HG03354 (cell line): ENCODE measurements at regions not wholly inside any gene's neighbourhood (a gene's known extent, or its start where the extent isn't known, plus 50 kb on each side); places are given as distances from the start of the nearest gene placed in this dataset.

Source experiments
- ATAC-seq: cut with Tn5 transposase; IDR thresholded peaks from one replicate; pipeline ENCODE4 v1.9.1; 2021; ENCODE audit warnings: mild to moderate bottlenecking; ENCODE audit not compliant: unreplicated experiment, poor library complexity, severe bottlenecking

GRCh38 chr12:92505254-92506231, 197.2 kb upstream of the PLEKHG7 start:
- ATAC-seq = peak; percentile 31

- no peak for ATAC-seq
Observed at GRCh38 chr12:92504594-92504981, 198.2 kb upstream of the PLEKHG7 start.

- no peak for ATAC-seq
Observed at GRCh38 chr12:92503971-92504593, 198.7 kb upstream of the PLEKHG7 start.

- peak; percentile 66 for ATAC-seq
Observed at GRCh38 chr12:92503029-92503931, 199.5 kb upstream of the PLEKHG7 start.

GRCh38 chr12:92502417-92503028, 200.3 kb upstream of the PLEKHG7 start:
- peak; percentile 65 for ATAC-seq

GRCh38 chr12:92496790-92497189, 206.0 kb upstream of the PLEKHG7 start:
- ATAC-seq = peak; percentile 70

GRCh38 chr12:92495108-92495507, 207.7 kb upstream of the PLEKHG7 start:
- ATAC-seq = peak; percentile 40

GRCh38 chr12:92493816-92494215, 209.0 kb upstream of the PLEKHG7 start:
- ATAC-seq = peak; percentile 63

- ATAC-seq = no peak
Observed at GRCh38 chr12:92492995-92493394, 209.8 kb upstream of the PLEKHG7 start.

GRCh38 chr12:92492291-92492690, 210.5 kb upstream of the PLEKHG7 start:
- no peak for ATAC-seq

- ATAC-seq = no peak
Observed at GRCh38 chr12:92489781-92490180, 213.0 kb upstream of the PLEKHG7 start.

- no peak for ATAC-seq
Observed at GRCh38 chr12:92488735-92489134, 214.1 kb upstream of the PLEKHG7 start.

- ATAC-seq = no peak
Observed at GRCh38 chr12:92487138-92487485, 215.7 kb upstream of the PLEKHG7 start.

- no peak for ATAC-seq
Observed at GRCh38 chr12:92486443-92487137, 216.2 kb upstream of the PLEKHG7 start.

GRCh38 chr12:92485351-92486348, 217.1 kb upstream of the PLEKHG7 start:
- ATAC-seq = no peak

- ATAC-seq = no peak
Observed at GRCh38 chr12:92482599-92482998, 220.2 kb upstream of the PLEKHG7 start.

- no peak for ATAC-seq
Observed at GRCh38 chr12:92481066-92481465, 221.7 kb upstream of the PLEKHG7 start.

GRCh38 chr12:92478692-92479091, 224.1 kb upstream of the PLEKHG7 start:
- no peak for ATAC-seq
